ENCODE measurements at regions not wholly inside any gene's neighbourhood (a gene's known extent, or its start where the extent isn't known, plus 50 kb on each side); places are given as distances from the start of the nearest gene placed in this dataset.

GRCh38 chr1:224486801-224487583 is 52.4 kb upstream of the WDR26 start:
- no peak for TF ChIP-seq CTCF (IDR thresholded peaks at IDR 0.05)
- TF ChIP-seq POLR2A (IDR thresholded peaks at IDR 0.05): no peak
- no peak for TF ChIP-seq EP300 (IDR thresholded peaks at IDR 0.05)

Measured in tibial nerve (tissue), 4 donors.